ENCODE measurements at regions not wholly inside any gene's neighbourhood (a gene's known extent, or its start where the extent isn't known, plus 50 kb on each side); places are given as distances from the start of the nearest gene placed in this dataset.
A peak's percentile ranks its signal among the peaks of the same experiment; 100 is the strongest.

- Histone ChIP-seq H3K4me1 (peaks cover 6% of the 10 kb centered on the region), H3K27ac (no peak overlapping the region), H3K27me3 (no peaks in the 10 kb centered on the region), H3K36me3 (no peaks in the 10 kb centered on the region), H3K9me3 (no peaks in the 10 kb centered on the region), H3K4me3 (no peak overlapping the region)
- 66% methylated on average over 2 of the region's 2 CpGs for WGBS
- DNase-seq (ENCODE audit: low spot score in 2 of 2) = no peak
- no peak for TF ChIP-seq POLR2A (IDR thresholded peaks at IDR 0.05)
- no peak for TF ChIP-seq CTCF (IDR thresholded peaks at IDR 0.05)
Observed at GRCh38 chr4:177509226-177509745, 67.0 kb upstream of the AGA start.

GRCh38 chr4:177511611-177512010 is 69.4 kb upstream of the AGA start:
- Histone ChIP-seq H3K27me3 (no peaks in the 10 kb centered on the region), H3K4me3 (no peak overlapping the region), H3K27ac (peak overlapping the region; percentile 64), H3K36me3 (no peaks in the 10 kb centered on the region), H3K9me3 (no peaks in the 10 kb centered on the region), H3K4me1 (peaks cover 6% of the 10 kb centered on the region)
- no peak for TF ChIP-seq POLR2A (IDR thresholded peaks at IDR 0.05)
- no peak for TF ChIP-seq CTCF (IDR thresholded peaks at IDR 0.05)
- TF ChIP-seq EP300 (IDR thresholded peaks at IDR 0.05) = no peak
- TF ChIP-seq POLR2AphosphoS5 (IDR thresholded peaks at IDR 0.05) = peak in 1 of 3 donors; percentile 61
- 52% methylated on average over 3 of the region's 3 CpGs for WGBS
- DNase-seq (ENCODE audit: low spot score in 2 of 2) = no peak

- no peak for DNase-seq (ENCODE audit: low spot score in 2 of 2)
- Histone ChIP-seq H3K4me3 (no peak overlapping the region), H3K27ac (peak overlapping the region; percentile 9), H3K36me3 (no peaks in the 10 kb centered on the region), H3K27me3 (no peaks in the 10 kb centered on the region), H3K9me3 (no peaks in the 10 kb centered on the region), H3K4me1 (peaks cover 6% of the 10 kb centered on the region)
- TF ChIP-seq POLR2A (IDR thresholded peaks at IDR 0.05) (no peak), EP300 (IDR thresholded peaks at IDR 0.05) (no peak), POLR2AphosphoS5 (IDR thresholded peaks at IDR 0.05) (no peak), CTCF (IDR thresholded peaks at IDR 0.05) (no peak)
Observed at GRCh38 chr4:177512646-177513045, 70.4 kb upstream of the AGA start.

GRCh38 chr4:177517862-177518261 is 75.6 kb upstream of the AGA start:
- H3K27ac ChIP-seq = no peak overlapping the region
- 75% methylated on average over 2 of the region's 2 CpGs for WGBS
- no peak for TF ChIP-seq POLR2A (IDR thresholded peaks at IDR 0.05)
- TF ChIP-seq EP300 (IDR thresholded peaks at IDR 0.05) = no peak
- TF ChIP-seq CTCF (IDR thresholded peaks at IDR 0.05) = no peak
- TF ChIP-seq POLR2AphosphoS5 (IDR thresholded peaks at IDR 0.05) = no peak

GRCh38 chr4:177519481-177520260 is 77.4 kb upstream of the AGA start:
- Histone ChIP-seq H3K4me1 (no peaks in the 10 kb centered on the region), H3K27me3 (no peaks in the 10 kb centered on the region), H3K27ac (no peak overlapping the region), H3K36me3 (no peaks in the 10 kb centered on the region), H3K9me3 (peaks cover under 1% of the 10 kb centered on the region), H3K4me3 (no peak overlapping the region)
- 89% methylated on average over 7 of the region's 7 CpGs for WGBS
- no peak for DNase-seq (ENCODE audit: low spot score in 2 of 2)
- TF ChIP-seq CTCF (IDR thresholded peaks at IDR 0.05) = no peak
- TF ChIP-seq POLR2A (IDR thresholded peaks at IDR 0.05) = no peak
- no peak for TF ChIP-seq POLR2AphosphoS5 (IDR thresholded peaks at IDR 0.05)
- no peak for TF ChIP-seq EP300 (IDR thresholded peaks at IDR 0.05)

More at GRCh38 chr4:177517862-177518261, 75.6 kb upstream of the AGA start:
- no peaks in the 10 kb centered on the region for H3K36me3 ChIP-seq
- no peaks in the 10 kb centered on the region for H3K4me1 ChIP-seq
- no peaks in the 10 kb centered on the region for H3K9me3 ChIP-seq
- no peaks in the 10 kb centered on the region for H3K27me3 ChIP-seq
- DNase-seq (ENCODE audit: low spot score in 2 of 2) = no peak
- H3K4me3 ChIP-seq = no peak overlapping the region
